HG03066 (cell line): ENCODE measurements at regions not wholly inside any gene's neighbourhood (a gene's known extent, or its start where the extent isn't known, plus 50 kb on each side); places are given as distances from the start of the nearest gene placed in this dataset.

Source experiments
- ATAC-seq: cut with Tn5 transposase; IDR thresholded peaks from one replicate; pipeline ENCODE4 v1.9.1; 2021; ENCODE audit warnings: low read depth; ENCODE audit not compliant: unreplicated experiment

- no peak for ATAC-seq
Measured at GRCh38 chr13:99620806-99621205, 119.5 kb downstream of the TM9SF2 start.

DNA sequence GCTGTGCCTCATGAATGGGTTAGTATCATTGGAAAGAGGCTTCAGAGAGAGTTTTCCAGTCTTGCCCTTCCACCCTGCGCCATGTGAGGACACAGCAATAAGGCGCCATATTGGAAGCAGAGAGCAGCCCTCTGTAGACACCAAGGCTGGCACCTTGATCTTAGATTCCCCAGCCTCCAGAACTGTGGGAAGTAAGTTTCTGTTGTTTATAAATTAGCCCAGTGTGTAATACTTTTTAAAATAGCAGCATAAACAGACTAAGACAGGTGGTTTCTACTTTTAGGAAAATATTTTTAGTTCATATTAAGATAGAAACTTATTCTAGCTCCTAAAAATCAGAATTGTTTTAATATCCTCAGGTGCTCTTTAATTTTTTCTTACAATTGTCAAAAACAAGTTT is 117.9 kb downstream of the TM9SF2 start:
- ATAC-seq = no peak

GRCh38 chr13:99617474-99618255 is 116.4 kb downstream of the TM9SF2 start:
- peak; percentile 71 for ATAC-seq

- ATAC-seq = no peak
Measured at GRCh38 chr13:99614465-99614885, 113.2 kb downstream of the TM9SF2 start.
